Mesenchymal stem cell (in vitro differentiated cells and primary cell): ENCODE measurements at regions not wholly inside any gene's neighbourhood (a gene's known extent, or its start where the extent isn't known, plus 50 kb on each side); places are given as distances from the start of the nearest gene placed in this dataset.

ENCODE experiments used
- DNase-seq: peaks from one replicate; pipeline ENCODE4 v3.0.0-alpha.2; 2013
- H2AFZ ChIP-seq: one replicate; pipeline ENCODE4 v1.6.1; 2013; ENCODE audit warnings: low read depth, mild to moderate bottlenecking, control low read depth, inconsistent platforms, low read length, moderate library complexity
- H2AK5ac ChIP-seq: 2 replicates; pipeline ENCODE4 v1.6.1; 2013; ENCODE audit warnings: low read length, moderate library complexity, mild to moderate bottlenecking, inconsistent platforms; ENCODE audit not compliant: severe bottlenecking
- H2BK120ac ChIP-seq: one replicate; pipeline ENCODE4 v1.6.1; 2013; ENCODE audit warnings: low read depth, mild to moderate bottlenecking, inconsistent platforms, low read length, moderate library complexity
- H2BK12ac ChIP-seq, 2 experiments: one replicate each; pipeline ENCODE4 v1.6.1; 2013; ENCODE audit warnings: inconsistent platforms in 2 of 2, low read length in 2 of 2, mild to moderate bottlenecking in 2 of 2, moderate library complexity in 2 of 2, control low read depth in 1 of 2
- H2BK15ac ChIP-seq: one replicate; pipeline ENCODE4 v1.6.1; 2013; ENCODE audit warnings: mild to moderate bottlenecking, low read depth, inconsistent platforms; ENCODE audit not compliant: poor library complexity, severe bottlenecking
- H2BK5ac ChIP-seq: 2 replicates; pipeline ENCODE4 v1.6.1; 2013; ENCODE audit warnings: low read depth, mild to moderate bottlenecking, low read length, control low read depth, inconsistent platforms; ENCODE audit not compliant: poor library complexity, severe bottlenecking
- H3K14ac ChIP-seq, 2 experiments: one replicate each; pipeline ENCODE4 v1.6.1; 2013; ENCODE audit warnings: inconsistent platforms in 2 of 2, low read length in 2 of 2, control low read depth in 1 of 2, mild to moderate bottlenecking in 1 of 2, moderate library complexity in 1 of 2
- H3K18ac ChIP-seq, 2 experiments: one replicate each; pipeline ENCODE4 v1.6.1; 2013; ENCODE audit warnings: inconsistent platforms in 2 of 2, low read length in 2 of 2, control low read depth in 1 of 2, low read depth in 1 of 2, mild to moderate bottlenecking in 1 of 2
- H3K23ac ChIP-seq, 2 experiments: one replicate each; pipeline ENCODE4 v1.6.1; 2013; ENCODE audit warnings: inconsistent platforms in 2 of 2, low read length in 2 of 2, mild to moderate bottlenecking in 2 of 2, moderate library complexity in 2 of 2, control low read depth in 1 of 2
- H3K27ac ChIP-seq: 2 replicates; pipeline ENCODE4 v1.5.1; 2013; ENCODE audit warnings: mild to moderate bottlenecking, moderate library complexity, low read length, control low read depth, inconsistent platforms; ENCODE audit not compliant: poor library complexity, severe bottlenecking
- H3K27me3 ChIP-seq, 2 experiments: 2 replicates each; pipeline versions ENCODE4 v1.6.1 to v1.7.0; 2013; ENCODE audit warnings: low read length in 2 of 2, mild to moderate bottlenecking in 2 of 2, moderate library complexity in 2 of 2, control low read depth in 1 of 2, inconsistent platforms in 1 of 2; ENCODE audit not compliant: control insufficient read depth in 1 of 2, insufficient read depth in 1 of 2
- H3K36me3 ChIP-seq, 2 experiments: 2 replicates each; pipeline versions ENCODE4 v1.6.1 to v1.7.0; 2013; ENCODE audit warnings: low read length in 2 of 2, control low read depth in 1 of 2, inconsistent platforms in 1 of 2, low read depth in 1 of 2, mild to moderate bottlenecking in 1 of 2; ENCODE audit not compliant: insufficient read depth in 2 of 2, control insufficient read depth in 1 of 2
- H3K4ac ChIP-seq, 2 experiments: one replicate each; pipeline ENCODE4 v1.6.1; 2013; ENCODE audit warnings: inconsistent platforms in 2 of 2, low read length in 2 of 2, mild to moderate bottlenecking in 2 of 2, moderate library complexity in 2 of 2, control low read depth in 1 of 2, low read depth in 1 of 2
- H3K4me1 ChIP-seq: 2 replicates; pipeline ENCODE4 v1.6.1; 2013; ENCODE audit warnings: low read depth, low read length, control low read depth; ENCODE audit not compliant: control insufficient read depth, insufficient read depth
- H3K4me2 ChIP-seq: 2 replicates; pipeline ENCODE4 v1.6.1; 2013; ENCODE audit warnings: low read length, mild to moderate bottlenecking, inconsistent platforms; ENCODE audit not compliant: poor library complexity, severe bottlenecking
- H3K4me3 ChIP-seq, 2 experiments: 2 replicates each; pipeline versions ENCODE4 v1.5.1 to v1.7.0; 2013; ENCODE audit warnings: low read length in 2 of 2, mild to moderate bottlenecking in 2 of 2, control low read depth in 1 of 2, low read depth in 1 of 2; ENCODE audit not compliant: insufficient read depth in 1 of 2
- H3K79me1 ChIP-seq: replicated peaks from 2 replicates; pipeline ENCODE4 v1.6.1; 2013; ENCODE audit warnings: mild to moderate bottlenecking, control low read depth, low read length, inconsistent platforms; ENCODE audit not compliant: poor library complexity, severe bottlenecking
- H3K9ac ChIP-seq: 2 replicates; pipeline ENCODE4 v1.7.0; 2013; ENCODE audit warnings: mild to moderate bottlenecking, low read length, moderate library complexity
- H3K9me3 ChIP-seq: 2 replicates; pipeline ENCODE4 v1.7.0; 2013; ENCODE audit warnings: mild to moderate bottlenecking, low read length; ENCODE audit not compliant: control insufficient read depth
- H4K8ac ChIP-seq: one replicate; pipeline ENCODE4 v1.6.1; 2013; ENCODE audit warnings: inconsistent platforms, mild to moderate bottlenecking, low read length, moderate library complexity
- H4K91ac ChIP-seq: one replicate; pipeline ENCODE4 v1.6.1; 2013; ENCODE audit warnings: mild to moderate bottlenecking, low read length, inconsistent platforms
- WGBS: methylation state at CpG from one replicate; pipeline ENCODE4 v1.1.7; 2013; ENCODE audit warnings: mixed read lengths; 5-methylcytosine and 5-hydroxymethylcytosine counted together

DNA sequence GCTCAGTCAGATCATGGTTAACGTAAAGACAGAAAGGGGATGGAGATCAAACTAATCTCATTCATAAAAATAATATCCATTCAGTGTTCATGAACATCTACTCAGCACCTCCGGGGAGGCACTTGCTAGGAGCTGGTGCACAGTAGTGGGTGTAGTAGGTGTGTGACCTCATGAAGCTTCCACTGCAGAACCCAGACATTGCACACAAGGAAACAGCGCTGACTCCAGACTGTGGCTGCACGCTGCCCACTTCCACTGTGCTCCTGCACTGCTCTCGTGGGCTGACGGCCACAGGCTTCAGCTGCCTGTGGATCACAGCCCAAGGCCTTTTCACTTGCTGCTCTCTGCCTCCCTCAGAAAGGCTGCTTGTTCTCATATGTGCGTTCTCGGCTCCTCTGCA is 214.4 kb upstream of the ZNF507 start:
- 83% methylated on average over 7 of the region's 8 CpGs for WGBS
- H3K27ac ChIP-seq = no peak overlapping the region
- H3K4me3 ChIP-seq = no peak overlapping the region
- no peaks in the 10 kb centered on the region for H3K4me1 ChIP-seq
- peaks cover 0 to 5% of the 10 kb centered on the region in 2 experiments for H3K27me3 ChIP-seq
- DNase-seq = no peak
- no peaks in the 10 kb centered on the region for H3K9me3 ChIP-seq
- no peaks in the 10 kb centered on the region for H3K36me3 ChIP-seq
- H3K9ac ChIP-seq = no peak overlapping the region
- H2AK5ac ChIP-seq = no peak overlapping the region
- H2BK120ac ChIP-seq = no peak overlapping the region
- H3K79me1 ChIP-seq = no peaks in the 10 kb centered on the region
- H3K14ac ChIP-seq = no peak overlapping the region
- H2BK5ac ChIP-seq = no peak overlapping the region
- H4K8ac ChIP-seq = no peak overlapping the region
- H2AFZ ChIP-seq = no peak overlapping the region
- no peak overlapping the region for H3K23ac ChIP-seq
- H3K18ac ChIP-seq = no peak overlapping the region
- no peak overlapping the region for H3K4me2 ChIP-seq
- H2BK12ac ChIP-seq = no peak overlapping the region
- no peak overlapping the region for H3K4ac ChIP-seq
- no peak overlapping the region for H2BK15ac ChIP-seq
- no peak overlapping the region for H4K91ac ChIP-seq

- Histone ChIP-seq H3K23ac (no peak overlapping the region), H2AK5ac (no peak overlapping the region), H3K4me3 (no peak overlapping the region), H2AFZ (no peak overlapping the region), H2BK12ac (no peak overlapping the region), H3K27me3 (peaks cover 0 to 2% of the 10 kb centered on the region in 2 experiments), H3K4me1 (no peaks in the 10 kb centered on the region), H3K79me1 (no peaks in the 10 kb centered on the region), H3K18ac (no peak overlapping the region), H2BK5ac (no peak overlapping the region), H2BK120ac (no peak overlapping the region), H2BK15ac (no peak overlapping the region), H4K8ac (no peak overlapping the region), H3K9me3 (no peaks in the 10 kb centered on the region), H3K4ac (no peak overlapping the region), H3K4me2 (no peak overlapping the region), H3K9ac (no peak overlapping the region), H3K36me3 (no peaks in the 10 kb centered on the region), H3K27ac (no peak overlapping the region), H4K91ac (no peak overlapping the region), H3K14ac (no peak overlapping the region)
- 81% methylated on average over 5 of the region's 5 CpGs for WGBS
- no peak for DNase-seq
Observed at GRCh38 chr19:32138416-32138815, 207.0 kb upstream of the ZNF507 start.

- no peak overlapping the region for H2BK120ac ChIP-seq
- H3K18ac ChIP-seq = no peak overlapping the region
- no peaks in the 10 kb centered on the region for H3K4me1 ChIP-seq
- no peaks in the 10 kb centered on the region for H3K36me3 ChIP-seq
- H3K4me2 ChIP-seq = no peak overlapping the region
- no peak overlapping the region for H3K9ac ChIP-seq
- H3K79me1 ChIP-seq = no peaks in the 10 kb centered on the region
- no peak overlapping the region for H2BK15ac ChIP-seq
- no peak for DNase-seq
- peaks cover 0 to 2% of the 10 kb centered on the region in 2 experiments for H3K27me3 ChIP-seq
- no peak overlapping the region for H3K14ac ChIP-seq
- H3K4ac ChIP-seq = no peak overlapping the region
- H3K4me3 ChIP-seq = no peak overlapping the region
- WGBS = 85% methylated on average over 6 of the region's 7 CpGs
- peak overlapping the region in 1 of 2 experiments; percentile 32 for H3K23ac ChIP-seq
- H3K27ac ChIP-seq = no peak overlapping the region
- no peak overlapping the region for H2AFZ ChIP-seq
- H2AK5ac ChIP-seq = no peak overlapping the region
- H4K91ac ChIP-seq = no peak overlapping the region
- H2BK12ac ChIP-seq = no peak overlapping the region
- H2BK5ac ChIP-seq = no peak overlapping the region
- no peak overlapping the region for H4K8ac ChIP-seq
- H3K9me3 ChIP-seq = peaks cover 8% of the 10 kb centered on the region
Observed at GRCh38 chr19:32141840-32142511, 203.4 kb upstream of the ZNF507 start.

GRCh38 chr19:32146664-32147063 is 198.7 kb upstream of the ZNF507 start:
- peaks cover 0 to 2% of the 10 kb centered on the region in 2 experiments for H3K27me3 ChIP-seq
- H2AK5ac ChIP-seq = no peak overlapping the region

More at GRCh38 chr19:32146664-32147063, 198.7 kb upstream of the ZNF507 start:
- Histone ChIP-seq H4K8ac (no peak overlapping the region), H2BK120ac (no peak overlapping the region), H3K36me3 (no peaks in the 10 kb centered on the region), H3K27ac (no peak overlapping the region), H3K23ac (no peak overlapping the region), H3K4me1 (no peaks in the 10 kb centered on the region), H3K4me3 (no peak overlapping the region), H2BK12ac (no peak overlapping the region), H3K9ac (no peak overlapping the region), H3K9me3 (peaks cover 24% of the 10 kb centered on the region), H3K18ac (no peak overlapping the region), H2BK15ac (no peak overlapping the region), H2AFZ (no peak overlapping the region), H3K14ac (no peak overlapping the region), H2BK5ac (no peak overlapping the region), H3K4ac (no peak overlapping the region), H4K91ac (no peak overlapping the region), H3K79me1 (no peaks in the 10 kb centered on the region), H3K4me2 (no peak overlapping the region)
- DNase-seq = no peak
